GM04503 (cell line): ENCODE measurements at regions not wholly inside any gene's neighbourhood (a gene's known extent, or its start where the extent isn't known, plus 50 kb on each side); places are given as distances from the start of the nearest gene placed in this dataset.

Experiments
- DNase-seq: peaks from one replicate; pipeline ENCODE4 v3.0.0-alpha.2; 2012; ENCODE audit warnings: low read depth

GRCh38 chr2:18253686-18254197 is 306.7 kb downstream of the RDH14 start:
- no peak for DNase-seq

GRCh38 chr2:18251486-18251885 is 309.0 kb downstream of the RDH14 start:
- DNase-seq: no peak

GRCh38 chr2:18247282-18248110 is 313.0 kb downstream of the RDH14 start:
- no peak for DNase-seq

- DNase-seq: no peak
Measured at GRCh38 chr2:18245375-18245774, 315.1 kb downstream of the RDH14 start.

GRCh38 chr2:18244845-18245244 is 315.6 kb downstream of the RDH14 start:
- DNase-seq: no peak

- no peak for DNase-seq
Measured at GRCh38 chr2:18243816-18244215, 316.6 kb downstream of the RDH14 start.

GRCh38 chr2:18242716-18243115 is 317.7 kb downstream of the RDH14 start:
- no peak for DNase-seq

GRCh38 chr2:18238209-18238608 is 322.2 kb downstream of the RDH14 start:
- no peak for DNase-seq

GRCh38 chr2:18237298-18237697 is 323.2 kb downstream of the RDH14 start:
- DNase-seq: no peak

- no peak for DNase-seq
Measured at GRCh38 chr2:18232731-18233438, 327.6 kb downstream of the RDH14 start.

- DNase-seq: no peak
Measured at GRCh38 chr2:18230668-18231067, 329.8 kb downstream of the RDH14 start.

GRCh38 chr2:18219676-18220075 is 340.8 kb downstream of the RDH14 start:
- no peak for DNase-seq

- no peak for DNase-seq
Measured at GRCh38 chr2:18218160-18218933, 339.9 kb downstream of the KCNS3 start.

- DNase-seq: no peak
Measured at GRCh38 chr2:18214936-18215335, 336.5 kb downstream of the KCNS3 start.

- DNase-seq: no peak
Measured at GRCh38 chr2:18213986-18214385, 335.5 kb downstream of the KCNS3 start.

GRCh38 chr2:18209934-18210639 is 331.6 kb downstream of the KCNS3 start:
- DNase-seq: no peak

- no peak for DNase-seq
Measured at GRCh38 chr2:18208956-18209355, 330.5 kb downstream of the KCNS3 start.

GRCh38 chr2:18200771-18201170 is 322.3 kb downstream of the KCNS3 start:
- no peak for DNase-seq

GRCh38 chr2:18198677-18199076 is 320.2 kb downstream of the KCNS3 start:
- no peak for DNase-seq

- no peak for DNase-seq
Measured at GRCh38 chr2:18194161-18194560, 315.7 kb downstream of the KCNS3 start.

GRCh38 chr2:18186816-18187613 is 308.5 kb downstream of the KCNS3 start:
- no peak for DNase-seq
